Superior temporal gyrus (tissue), 1 donor: ENCODE measurements at regions not wholly inside any gene's neighbourhood (a gene's known extent, or its start where the extent isn't known, plus 50 kb on each side); places are given as distances from the start of the nearest gene placed in this dataset.

Experiments used
- DNase-seq: peaks from one replicate; pipeline ENCODE4 v3.0.0-alpha.2; 2016; ENCODE audit errors: extremely low spot score

- DNase-seq, result no peak
Observed at GRCh38 chr6:9942131-9942530, 472.7 kb downstream of the TFAP2A start.

GRCh38 chr6:9938801-9939200 is 476.1 kb downstream of the TFAP2A start:
- no peak for DNase-seq

- DNase-seq, result no peak
Observed at GRCh38 chr6:9937031-9937763, 477.7 kb downstream of the TFAP2A start.

GRCh38 chr6:9936551-9936950 is 478.3 kb downstream of the TFAP2A start:
- DNase-seq, result no peak

GRCh38 chr6:9933677-9934076 is 481.2 kb downstream of the TFAP2A start:
- no peak for DNase-seq

- DNase-seq, result no peak
Observed at GRCh38 chr6:9927275-9927674, 487.6 kb downstream of the TFAP2A start.

GRCh38 chr6:9924971-9925370 is 489.9 kb downstream of the TFAP2A start:
- no peak for DNase-seq

- DNase-seq, result no peak
Observed at GRCh38 chr6:9921366-9921765, 493.5 kb downstream of the TFAP2A start.

- no peak for DNase-seq
Observed at GRCh38 chr6:9914951-9915350, 499.9 kb downstream of the TFAP2A start.

- DNase-seq, result no peak
Observed at GRCh38 chr6:9901376-9901775, 513.5 kb downstream of the TFAP2A start.

GRCh38 chr6:9896806-9897205 is 518.1 kb downstream of the TFAP2A start:
- no peak for DNase-seq

GRCh38 chr6:9890893-9891292 is 524.0 kb downstream of the TFAP2A start:
- DNase-seq, result no peak

- no peak for DNase-seq
Observed at GRCh38 chr6:9890469-9890868, 524.4 kb downstream of the TFAP2A start.

GRCh38 chr6:9878535-9878934 is 536.3 kb downstream of the TFAP2A start:
- DNase-seq, result no peak

- DNase-seq, result no peak
Observed at GRCh38 chr6:9875605-9876353, 539.1 kb downstream of the TFAP2A start.

GRCh38 chr6:9862603-9863167 is 552.2 kb downstream of the TFAP2A start:
- no peak for DNase-seq

- no peak for DNase-seq
Observed at GRCh38 chr6:9851541-9852380, 563.1 kb downstream of the TFAP2A start.

GRCh38 chr6:9851006-9851405 is 563.9 kb downstream of the TFAP2A start:
- no peak for DNase-seq

GRCh38 chr6:9848094-9848493 is 566.8 kb downstream of the TFAP2A start:
- no peak for DNase-seq

GRCh38 chr6:9841886-9842725 is 572.8 kb downstream of the TFAP2A start:
- no peak for DNase-seq

GRCh38 chr6:9834233-9834632 is 580.6 kb downstream of the TFAP2A start:
- DNase-seq, result no peak
